ENCODE measurements at regions not wholly inside any gene's neighbourhood (a gene's known extent, or its start where the extent isn't known, plus 50 kb on each side); places are given as distances from the start of the nearest gene placed in this dataset.

DNA sequence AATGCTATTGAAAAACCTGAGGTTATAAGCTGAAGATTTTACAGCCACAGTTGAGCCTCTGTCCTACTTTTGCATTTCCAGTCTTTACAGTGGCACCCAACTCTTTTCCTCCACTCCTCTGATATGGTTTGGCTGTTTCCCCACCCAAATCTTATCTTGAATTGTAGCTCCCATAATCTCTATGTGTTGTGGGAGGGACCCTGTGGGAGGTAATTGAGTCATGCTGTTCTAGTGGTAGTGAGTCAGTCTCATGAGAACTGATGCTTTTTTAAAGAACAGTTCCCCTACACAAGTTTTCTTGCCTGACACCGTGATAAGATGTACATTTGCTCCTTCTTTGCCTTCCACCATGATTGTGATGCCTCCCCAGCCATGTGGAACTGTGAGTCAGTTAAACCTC, 646.1 kb upstream of the SEMA6A start:
- Histone ChIP-seq H3K36me3 (ENCODE audit: insufficient read depth) (no peaks in the 10 kb centered on the region), H3K4me3 (no peak overlapping the region), H3K4me2 (no peak overlapping the region), H3K9me2 (ENCODE audit: insufficient read depth) (no peaks in the 10 kb centered on the region), H4K20me1 (replicated peaks; ENCODE audit: insufficient read depth) (no peaks in the 10 kb centered on the region), H2AFZ (no peak overlapping the region), H3K4me1 (ENCODE audit: insufficient read depth) (no peaks in the 10 kb centered on the region; the same call in 1 of the 2 replicates), H3K79me2 (replicated peaks; ENCODE audit: insufficient read depth) (no peaks in the 10 kb centered on the region), H3K27ac (ENCODE audit: low read depth) (no peak overlapping the region), H3F3A (replicated peaks; ENCODE audit: low read depth) (no peaks in the 10 kb centered on the region), H3K27me3 (ENCODE audit: insufficient read depth) (no peaks in the 10 kb centered on the region)
- Mint-ChIP-seq H3K9me3 (no peaks in the 10 kb centered on the region), H3K36me3 (ENCODE audit: low read depth) (no peaks in the 10 kb centered on the region), H3K4me1 (peaks cover 4% of the 10 kb centered on the region; the same call in 2 of the 3 replicates), H3K27me3 (ENCODE audit: insufficient read depth, low read depth, poor library complexity) (peaks cover 3% of the 10 kb centered on the region), H3K4me3 (no peak overlapping the region), H3K27ac (no peak overlapping the region)
- ATAC-seq (no peak), DNase-seq (ENCODE audit: low spot score) (no peak)
- TF ChIP-seq NANOG (IDR thresholded peaks at IDR 0.05; ENCODE audit: borderline replicate concordance), result no peak
- TF ChIP-seq, protein P1, sequence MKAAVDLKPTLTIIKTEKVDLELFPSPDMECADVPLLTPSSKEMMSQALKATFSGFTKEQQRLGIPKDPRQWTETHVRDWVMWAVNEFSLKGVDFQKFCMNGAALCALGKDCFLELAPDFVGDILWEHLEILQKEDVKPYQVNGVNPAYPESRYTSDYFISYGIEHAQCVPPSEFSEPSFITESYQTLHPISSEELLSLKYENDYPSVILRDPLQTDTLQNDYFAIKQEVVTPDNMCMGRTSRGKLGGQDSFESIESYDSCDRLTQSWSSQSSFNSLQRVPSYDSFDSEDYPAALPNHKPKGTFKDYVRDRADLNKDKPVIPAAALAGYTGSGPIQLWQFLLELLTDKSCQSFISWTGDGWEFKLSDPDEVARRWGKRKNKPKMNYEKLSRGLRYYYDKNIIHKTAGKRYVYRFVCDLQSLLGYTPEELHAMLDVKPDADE (IDR thresholded peaks at IDR 0.05), result no peak

DNA sequence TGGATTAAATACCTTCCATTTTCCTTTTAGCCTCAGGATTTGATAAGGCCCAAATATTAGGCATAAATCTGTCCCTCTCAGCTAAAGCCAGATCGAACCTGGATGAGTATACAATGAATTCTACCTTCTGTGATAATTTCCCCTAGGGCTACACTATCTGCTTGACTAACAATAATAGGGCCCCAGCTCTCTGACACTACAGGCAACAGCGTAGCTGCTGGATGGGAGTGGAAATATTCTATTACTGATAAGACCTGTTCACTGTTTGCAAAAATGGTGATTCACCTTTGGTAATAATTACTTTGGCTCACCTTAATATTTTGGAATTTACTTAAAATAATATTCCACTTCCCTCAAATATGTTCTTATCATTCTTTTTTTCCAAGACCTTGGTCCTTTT, 644.2 kb upstream of the SEMA6A start:
- H3K79me2 ChIP-seq (replicated peaks; ENCODE audit: insufficient read depth), result no peaks in the 10 kb centered on the region
- Mint-ChIP-seq H3K27ac (no peak overlapping the region), H3K36me3 (ENCODE audit: low read depth) (no peaks in the 10 kb centered on the region), H3K9me3 (no peaks in the 10 kb centered on the region), H3K4me3 (no peak overlapping the region), H3K4me1 (peaks cover 4% of the 10 kb centered on the region; the same call in 2 of the 3 replicates), H3K27me3 (ENCODE audit: insufficient read depth, low read depth, poor library complexity) (peaks cover 3% of the 10 kb centered on the region)
- no peaks in the 10 kb centered on the region for H3K27me3 ChIP-seq (ENCODE audit: insufficient read depth)
- DNase-seq (ENCODE audit: low spot score) (no peak), ATAC-seq (no peak)
- no peak for TF ChIP-seq EZH2phosphoT487 (IDR thresholded peaks at IDR 0.05; ENCODE audit: unreplicated experiment)
- no peak for TF ChIP-seq ZNF114 (CRISPR knock-in tag; IDR thresholded peaks at IDR 0.05)
- TF ChIP-seq, protein P2, sequence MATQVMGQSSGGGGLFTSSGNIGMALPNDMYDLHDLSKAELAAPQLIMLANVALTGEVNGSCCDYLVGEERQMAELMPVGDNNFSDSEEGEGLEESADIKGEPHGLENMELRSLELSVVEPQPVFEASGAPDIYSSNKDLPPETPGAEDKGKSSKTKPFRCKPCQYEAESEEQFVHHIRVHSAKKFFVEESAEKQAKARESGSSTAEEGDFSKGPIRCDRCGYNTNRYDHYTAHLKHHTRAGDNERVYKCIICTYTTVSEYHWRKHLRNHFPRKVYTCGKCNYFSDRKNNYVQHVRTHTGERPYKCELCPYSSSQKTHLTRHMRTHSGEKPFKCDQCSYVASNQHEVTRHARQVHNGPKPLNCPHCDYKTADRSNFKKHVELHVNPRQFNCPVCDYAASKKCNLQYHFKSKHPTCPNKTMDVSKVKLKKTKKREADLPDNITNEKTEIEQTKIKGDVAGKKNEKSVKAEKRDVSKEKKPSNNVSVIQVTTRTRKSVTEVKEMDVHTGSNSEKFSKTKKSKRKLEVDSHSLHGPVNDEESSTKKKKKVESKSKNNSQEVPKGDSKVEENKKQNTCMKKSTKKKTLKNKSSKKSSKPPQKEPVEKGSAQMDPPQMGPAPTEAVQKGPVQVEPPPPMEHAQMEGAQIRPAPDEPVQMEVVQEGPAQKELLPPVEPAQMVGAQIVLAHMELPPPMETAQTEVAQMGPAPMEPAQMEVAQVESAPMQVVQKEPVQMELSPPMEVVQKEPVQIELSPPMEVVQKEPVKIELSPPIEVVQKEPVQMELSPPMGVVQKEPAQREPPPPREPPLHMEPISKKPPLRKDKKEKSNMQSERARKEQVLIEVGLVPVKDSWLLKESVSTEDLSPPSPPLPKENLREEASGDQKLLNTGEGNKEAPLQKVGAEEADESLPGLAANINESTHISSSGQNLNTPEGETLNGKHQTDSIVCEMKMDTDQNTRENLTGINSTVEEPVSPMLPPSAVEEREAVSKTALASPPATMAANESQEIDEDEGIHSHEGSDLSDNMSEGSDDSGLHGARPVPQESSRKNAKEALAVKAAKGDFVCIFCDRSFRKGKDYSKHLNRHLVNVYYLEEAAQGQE (IDR thresholded peaks at IDR 0.05; ENCODE audit: unreplicated experiment), result no peak
- no peak for TF ChIP-seq ZNF331 (CRISPR knock-in tag; IDR thresholded peaks at IDR 0.05; ENCODE audit: low read depth)
- no peak for TF ChIP-seq STAT1 (IDR thresholded peaks at IDR 0.05; ENCODE audit: unreplicated experiment)
- TF ChIP-seq JUNB (IDR thresholded peaks at IDR 0.05; ENCODE audit: unreplicated experiment), result no peak
- TF ChIP-seq NANOG (IDR thresholded peaks at IDR 0.05; ENCODE audit: borderline replicate concordance), result no peak
- TF ChIP-seq, protein P3, sequence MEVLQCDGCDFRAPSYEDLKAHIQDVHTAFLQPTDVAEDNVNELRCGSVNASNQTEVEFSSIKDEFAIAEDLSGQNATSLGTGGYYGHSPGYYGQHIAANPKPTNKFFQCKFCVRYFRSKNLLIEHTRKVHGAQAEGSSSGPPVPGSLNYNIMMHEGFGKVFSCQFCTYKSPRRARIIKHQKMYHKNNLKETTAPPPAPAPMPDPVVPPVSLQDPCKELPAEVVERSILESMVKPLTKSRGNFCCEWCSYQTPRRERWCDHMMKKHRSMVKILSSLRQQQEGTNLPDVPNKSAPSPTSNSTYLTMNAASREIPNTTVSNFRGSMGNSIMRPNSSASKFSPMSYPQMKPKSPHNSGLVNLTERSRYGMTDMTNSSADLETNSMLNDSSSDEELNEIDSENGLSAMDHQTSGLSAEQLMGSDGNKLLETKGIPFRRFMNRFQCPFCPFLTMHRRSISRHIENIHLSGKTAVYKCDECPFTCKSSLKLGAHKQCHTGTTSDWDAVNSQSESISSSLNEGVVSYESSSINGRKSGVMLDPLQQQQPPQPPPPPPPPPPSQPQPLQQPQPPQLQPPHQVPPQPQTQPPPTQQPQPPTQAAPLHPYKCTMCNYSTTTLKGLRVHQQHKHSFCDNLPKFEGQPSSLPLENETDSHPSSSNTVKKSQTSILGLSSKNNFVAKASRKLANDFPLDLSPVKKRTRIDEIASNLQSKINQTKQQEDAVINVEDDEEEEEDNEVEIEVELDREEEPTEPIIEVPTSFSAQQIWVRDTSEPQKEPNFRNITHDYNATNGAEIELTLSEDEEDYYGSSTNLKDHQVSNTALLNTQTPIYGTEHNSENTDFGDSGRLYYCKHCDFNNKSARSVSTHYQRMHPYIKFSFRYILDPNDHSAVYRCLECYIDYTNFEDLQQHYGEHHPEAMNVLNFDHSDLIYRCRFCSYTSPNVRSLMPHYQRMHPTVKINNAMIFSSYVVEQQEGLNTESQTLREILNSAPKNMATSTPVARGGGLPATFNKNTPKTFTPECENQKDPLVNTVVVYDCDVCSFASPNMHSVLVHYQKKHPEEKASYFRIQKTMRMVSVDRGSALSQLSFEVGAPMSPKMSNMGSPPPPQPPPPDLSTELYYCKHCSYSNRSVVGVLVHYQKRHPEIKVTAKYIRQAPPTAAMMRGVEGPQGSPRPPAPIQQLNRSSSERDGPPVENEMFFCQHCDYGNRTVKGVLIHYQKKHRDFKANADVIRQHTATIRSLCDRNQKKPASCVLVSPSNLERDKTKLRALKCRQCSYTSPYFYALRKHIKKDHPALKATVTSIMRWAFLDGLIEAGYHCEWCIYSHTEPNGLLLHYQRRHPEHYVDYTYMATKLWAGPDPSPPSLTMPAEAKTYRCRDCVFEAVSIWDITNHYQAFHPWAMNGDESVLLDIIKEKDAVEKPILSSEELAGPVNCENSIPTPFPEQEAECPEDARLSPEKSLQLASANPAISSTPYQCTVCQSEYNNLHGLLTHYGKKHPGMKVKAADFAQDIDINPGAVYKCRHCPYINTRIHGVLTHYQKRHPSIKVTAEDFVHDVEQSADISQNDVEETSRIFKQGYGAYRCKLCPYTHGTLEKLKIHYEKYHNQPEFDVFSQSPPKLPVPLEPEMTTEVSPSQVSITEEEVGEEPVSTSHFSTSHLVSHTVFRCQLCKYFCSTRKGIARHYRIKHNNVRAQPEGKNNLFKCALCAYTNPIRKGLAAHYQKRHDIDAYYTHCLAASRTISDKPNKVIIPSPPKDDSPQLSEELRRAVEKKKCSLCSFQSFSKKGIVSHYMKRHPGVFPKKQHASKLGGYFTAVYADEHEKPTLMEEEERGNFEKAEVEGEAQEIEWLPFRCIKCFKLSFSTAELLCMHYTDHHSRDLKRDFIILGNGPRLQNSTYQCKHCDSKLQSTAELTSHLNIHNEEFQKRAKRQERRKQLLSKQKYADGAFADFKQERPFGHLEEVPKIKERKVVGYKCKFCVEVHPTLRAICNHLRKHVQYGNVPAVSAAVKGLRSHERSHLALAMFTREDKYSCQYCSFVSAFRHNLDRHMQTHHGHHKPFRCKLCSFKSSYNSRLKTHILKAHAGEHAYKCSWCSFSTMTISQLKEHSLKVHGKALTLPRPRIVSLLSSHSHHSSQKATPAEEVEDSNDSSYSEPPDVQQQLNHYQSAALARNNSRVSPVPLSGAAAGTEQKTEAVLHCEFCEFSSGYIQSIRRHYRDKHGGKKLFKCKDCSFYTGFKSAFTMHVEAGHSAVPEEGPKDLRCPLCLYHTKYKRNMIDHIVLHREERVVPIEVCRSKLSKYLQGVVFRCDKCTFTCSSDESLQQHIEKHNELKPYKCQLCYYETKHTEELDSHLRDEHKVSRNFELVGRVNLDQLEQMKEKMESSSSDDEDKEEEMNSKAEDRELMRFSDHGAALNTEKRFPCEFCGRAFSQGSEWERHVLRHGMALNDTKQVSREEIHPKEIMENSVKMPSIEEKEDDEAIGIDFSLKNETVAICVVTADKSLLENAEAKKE (CRISPR knock-in tag; IDR thresholded peaks at IDR 0.05), result no peak
- TF ChIP-seq EZH2 (IDR thresholded peaks at IDR 0.05; ENCODE audit: low read depth, unreplicated experiment), result no peak
- no peaks in the 10 kb centered on the region for H4K20me1 ChIP-seq (replicated peaks; ENCODE audit: insufficient read depth)
- no peak overlapping the region for H3K4me3 ChIP-seq
- H3K4me1 ChIP-seq (ENCODE audit: insufficient read depth), result no peaks in the 10 kb centered on the region; the same call in 1 of the 2 replicates
- H3K27ac ChIP-seq (ENCODE audit: low read depth), result no peak overlapping the region
- no peaks in the 10 kb centered on the region for H3K36me3 ChIP-seq (ENCODE audit: insufficient read depth)
- peak overlapping the region; percentile 40; the same call in 1 of the 2 replicates for H2AFZ ChIP-seq
- H3F3A ChIP-seq (replicated peaks; ENCODE audit: low read depth), result no peaks in the 10 kb centered on the region
- no peak overlapping the region for H3K4me2 ChIP-seq
- no peaks in the 10 kb centered on the region for H3K9me2 ChIP-seq (ENCODE audit: insufficient read depth)

Data from GM23338 (cell line).